Ovary (tissue), 7 donors: ENCODE measurements at regions not wholly inside any gene's neighbourhood (a gene's known extent, or its start where the extent isn't known, plus 50 kb on each side); places are given as distances from the start of the nearest gene placed in this dataset.

Source experiments
- DNase-seq, 5 donors: peaks; one replicate each; pipeline ENCODE4 v3.0.0-alpha.2; 2019 to 2020
- H3K27ac ChIP-seq, 2 donors: fragments of 200-600 bp; one replicate each; pipeline versions ENCODE4 v1.5.1 to v1.8.0; 2019 to 2022
- H3K27me3 ChIP-seq: fragments of 200-600 bp; one replicate; pipeline ENCODE4 v1.8.0; 2022
- H3K36me3 ChIP-seq: fragments of 200-600 bp; sonication (generic); one replicate; pipeline ENCODE4 v1.5.1; 2019
- H3K4me1 ChIP-seq: one replicate; pipeline ENCODE4 v1.8.1; 2013; ENCODE audit warnings: mild to moderate bottlenecking, moderate library complexity; ENCODE audit not compliant: insufficient read depth
- H3K4me3 ChIP-seq: fragments of 200-600 bp; sonication (generic); one replicate; pipeline ENCODE4 v1.5.1; 2017
- H3K9me3 ChIP-seq, 2 donors: fragments of 200-600 bp in 1 of 2; sonication (generic) in 1 of 2; one replicate each; pipeline versions ENCODE4 v1.5.1 to v1.8.1; 2013 to 2019; ENCODE audit warnings: mild to moderate bottlenecking in 1 of 2, moderate library complexity in 1 of 2
- CTCF ChIP-seq, 3 donors: fragments of 450-650 bp in 2 of 3; fragments of 200-600 bp in 1 of 3; IDR thresholded peaks; one replicate each; pipeline versions ENCODE4 v1.5.1 to v1.8.0; 2016 to 2022; ENCODE audit warnings: antibody characterized with exemption in 3 of 3, mild to moderate bottlenecking in 1 of 3
- EP300 ChIP-seq: sonication (generic); formaldehyde crosslinking; IDR thresholded peaks from one replicate; pipeline ENCODE4 v1.6.1; 2017; ENCODE audit warnings: antibody characterized with exemption
- POLR2A ChIP-seq: fragments of 450-650 bp; IDR thresholded peaks from one replicate; pipeline ENCODE4 v1.6.1; 2017; ENCODE audit warnings: antibody characterized with exemption, mild to moderate bottlenecking, moderate library complexity
- WGBS, 3 donors: extraction: QIAGEN DNeasy Blood & Tissue Kit in 1 of 3; methylation state at CpG; one replicate each; pipeline versions ENCODE4 v1.1.5 to v1.1.7; 2013 to 2017; 5-methylcytosine and 5-hydroxymethylcytosine counted together
- intact Hi-C, 4 donors: fragments of 100-400 bp; cut with DNase I; formaldehyde crosslinking; loops; one replicate each; pipeline versions ENCODE4 v1.11.0 to v1.15.1; 2022 to 2023
- donor health status: DM: no; HTN: no; CAD: no; lungs with moderate emphysema.
- donor health status: DM: no; HTN: no; CAD: no.
- donor health status: Bipolar disorder and iron deficiency.
- donor health status: DM: no; HTN: no; CAD: no.
- donor health status: DM: yes; HTN: yes; CAD: no.

DNA sequence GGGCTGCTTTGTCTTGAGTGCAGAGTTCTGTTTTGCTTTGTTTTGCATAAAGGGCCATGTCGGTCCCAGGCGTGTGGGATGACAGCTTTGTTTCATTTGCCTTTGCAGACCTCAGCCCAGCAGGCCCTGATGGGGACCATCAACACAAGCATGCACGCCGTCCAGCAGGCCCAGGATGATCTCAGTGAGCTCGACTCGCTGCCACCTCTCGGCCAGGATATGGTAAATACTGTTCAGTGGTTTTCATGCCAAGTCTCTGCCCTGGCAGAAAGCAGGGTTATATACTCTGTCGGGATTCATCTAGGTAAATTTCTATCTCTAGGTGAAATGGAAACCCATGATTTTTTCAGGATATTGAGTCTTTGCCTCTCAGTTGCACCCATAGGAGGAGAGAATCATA lies 343.9 kb upstream of the TPM1 start:
- no peaks in the 10 kb centered on the region for H3K4me1 ChIP-seq
- H3K36me3 ChIP-seq = no peaks in the 10 kb centered on the region
- no peak for DNase-seq
- no peak overlapping the region for H3K4me3 ChIP-seq
- intact Hi-C loops = no loop called here
- TF ChIP-seq EP300 (no peak), CTCF (IDR thresholded peaks at IDR 0.05) (no peak), POLR2A (no peak)
- H3K9me3 ChIP-seq = no peaks in the 10 kb centered on the region
- no peak overlapping the region for H3K27ac ChIP-seq
- H3K27me3 ChIP-seq = no peaks in the 10 kb centered on the region
- WGBS, 3 donors = 81 to 85% (median 82%) methylated on average over 8 of the region's 8 CpGs

GRCh38 chr15:62706317-62706716 lies 336.2 kb upstream of the TPM1 start:
- H3K4me3 ChIP-seq = no peak overlapping the region
- no peaks in the 10 kb centered on the region for H3K4me1 ChIP-seq
- no peaks in the 10 kb centered on the region for H3K9me3 ChIP-seq
- 84 to 86% (median 85%) methylated on average over 2 of the region's 2 CpGs for WGBS, 3 donors
- DNase-seq = no peak
- no peak overlapping the region for H3K27ac ChIP-seq
- no peak for TF ChIP-seq POLR2A
- TF ChIP-seq EP300 = no peak
- TF ChIP-seq CTCF (IDR thresholded peaks at IDR 0.05) = no peak
- H3K36me3 ChIP-seq = no peaks in the 10 kb centered on the region
- H3K27me3 ChIP-seq = no peaks in the 10 kb centered on the region
- intact Hi-C loops = no loop called here

- DNase-seq = no peak
- no peaks in the 10 kb centered on the region for H3K4me1 ChIP-seq
- no peak overlapping the region for H3K27ac ChIP-seq
- 97 to 99% (median 97%) methylated on average over 16 of the region's 16 CpGs for WGBS, 3 donors
- TF ChIP-seq CTCF (IDR thresholded peaks at IDR 0.05) = no peak
- no peak for TF ChIP-seq EP300
- TF ChIP-seq POLR2A = no peak
- H3K27me3 ChIP-seq = no peaks in the 10 kb centered on the region
- no peak overlapping the region for H3K4me3 ChIP-seq
- no peaks in the 10 kb centered on the region for H3K36me3 ChIP-seq
- no peaks in the 10 kb centered on the region for H3K9me3 ChIP-seq
- intact Hi-C loops = no loop called here
Measured at GRCh38 chr15:62708470-62708869, 334.1 kb upstream of the TPM1 start.

DNA sequence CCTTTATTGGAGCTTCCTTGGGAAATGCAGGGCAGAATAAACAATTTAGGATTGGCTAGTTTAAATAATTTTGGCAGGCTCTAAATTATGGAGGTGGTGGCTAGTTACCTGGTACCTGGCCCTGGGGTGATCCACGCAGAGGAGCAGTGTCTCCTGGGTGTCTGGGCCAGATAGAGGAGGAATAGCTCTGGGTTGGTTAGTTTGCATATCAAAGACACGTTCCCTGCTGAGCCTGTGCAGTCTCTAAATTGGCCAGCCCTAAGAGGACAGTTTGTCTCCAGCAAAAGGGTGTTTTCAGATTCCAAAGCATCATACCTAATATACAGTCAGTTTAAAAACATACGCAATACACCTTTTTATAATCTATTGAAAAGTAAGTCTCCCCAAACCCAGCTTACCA lies 333.3 kb upstream of the TPM1 start:
- TF ChIP-seq EP300 = no peak
- no peak for TF ChIP-seq POLR2A
- no peak overlapping the region for H3K4me3 ChIP-seq
- no peaks in the 10 kb centered on the region for H3K36me3 ChIP-seq

DNA sequence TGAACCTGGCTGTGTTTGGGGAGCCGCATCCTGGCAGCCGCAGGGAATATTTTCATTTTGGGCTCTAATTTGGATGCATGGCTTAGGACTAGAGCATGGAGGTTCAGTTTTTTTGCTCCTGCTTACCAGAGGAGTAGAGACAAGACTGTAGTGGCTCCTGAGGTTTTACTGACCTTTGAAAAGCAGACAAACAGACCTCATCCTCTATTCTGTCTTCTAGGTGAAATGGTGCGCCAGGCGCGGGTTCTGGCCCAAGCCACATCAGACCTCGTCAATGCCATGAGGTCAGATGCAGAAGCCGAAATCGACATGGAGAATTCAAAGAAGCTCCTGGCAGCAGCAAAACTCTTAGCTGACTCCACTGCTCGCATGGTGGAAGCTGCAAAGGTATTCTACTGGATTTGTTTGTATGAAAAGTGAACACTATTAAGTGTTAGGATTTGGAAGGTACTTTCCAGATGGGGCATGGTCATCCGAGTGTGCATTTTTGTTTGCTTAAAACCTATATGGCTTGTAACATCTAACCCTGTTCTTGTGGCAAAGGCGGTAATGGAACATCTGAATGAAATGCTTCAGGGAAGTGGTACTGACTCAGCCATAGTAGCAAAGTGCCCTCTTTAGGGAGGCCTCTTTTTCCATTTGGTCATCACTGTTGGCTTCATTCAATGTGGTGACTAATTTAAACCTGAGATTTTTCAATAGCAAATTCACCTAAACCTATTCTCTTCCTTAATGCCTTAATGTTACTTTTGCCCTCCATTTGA lies 330.7 kb upstream of the TPM1 start:
- intact Hi-C loops = no loop called here
- no peak overlapping the region for H3K4me3 ChIP-seq
- no peaks in the 10 kb centered on the region for H3K27me3 ChIP-seq
- WGBS, 3 donors = 93 to 95% (median 93%) methylated on average over 11 of the region's 11 CpGs
- DNase-seq = no peak
- H3K9me3 ChIP-seq = no peaks in the 10 kb centered on the region
- no peak overlapping the region for H3K27ac ChIP-seq
- no peaks in the 10 kb centered on the region for H3K4me1 ChIP-seq
- TF ChIP-seq EP300 (no peak), POLR2A (no peak), CTCF (IDR thresholded peaks at IDR 0.05) (no peak)
- no peaks in the 10 kb centered on the region for H3K36me3 ChIP-seq

More for the DNA sequence above, 333.3 kb upstream of the TPM1 start:
- Histone ChIP-seq H3K9me3 (no peaks in the 10 kb centered on the region), H3K27me3 (no peaks in the 10 kb centered on the region), H3K27ac (no peak overlapping the region), H3K4me1 (no peaks in the 10 kb centered on the region)
- no peak for DNase-seq
- intact Hi-C loops = no loop called here
- 91 to 99% (median 95%) methylated on average over 3 of the region's 3 CpGs for WGBS, 3 donors
